ENCODE measurements at regions not wholly inside any gene's neighbourhood (a gene's known extent, or its start where the extent isn't known, plus 50 kb on each side); places are given as distances from the start of the nearest gene placed in this dataset.

DNA sequence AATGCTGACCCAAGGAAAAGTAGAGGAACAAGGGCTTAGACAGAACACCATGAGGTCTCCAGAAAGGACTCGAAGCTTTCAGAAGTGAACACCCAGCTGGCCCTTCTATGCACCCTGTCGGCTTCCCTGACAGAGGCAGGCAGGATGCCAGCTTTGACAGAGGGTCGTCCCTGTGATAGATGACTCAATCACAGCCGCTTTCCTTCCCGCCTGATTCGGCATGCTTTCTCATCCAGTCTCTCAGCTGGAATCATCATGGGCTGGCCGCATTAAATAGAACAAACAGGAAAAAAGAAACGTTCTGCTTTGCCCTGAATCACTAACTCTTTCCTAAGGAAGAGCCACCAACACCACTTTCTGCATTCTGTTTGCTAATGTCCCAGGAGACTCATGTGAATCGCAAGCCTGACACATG, 140.3 kb upstream of the RAB12 start:
- H3K9me3 ChIP-seq (ENCODE audit: control insufficient read depth in 1 of 2, insufficient read depth in 1 of 2, low read depth in 1 of 2, low read length in 2 of 2) = no peaks in the 10 kb centered on the region
- no TSS peak for BruUV-seq (replicated peaks)
- POLR2A ChIA-PET = no interaction called here
- no peak overlapping the region for H3K9ac ChIP-seq (ENCODE audit: low read length)
- intact Hi-C loops (cut with micrococcal nuclease) = no loop called here
- H3K4me3 ChIP-seq (replicated peaks in 1 of 2; ENCODE audit: low read depth in 1 of 2, low read length in 2 of 2) = no peak overlapping the region
- H3K27me3 ChIP-seq (ENCODE audit: insufficient read depth, low read length) = peaks cover 16% of the 10 kb centered on the region
- no peaks in the 10 kb centered on the region for H3K79me2 ChIP-seq (ENCODE audit: insufficient read depth, low read length)
- CTCF ChIA-PET = interaction anchor here (1.8 kb wide), 1 partner anchor 10 kb away, joined by 7 read pairs; no protein-coding TSS in a partner anchor
- TF ChIP-seq, protein P1, sequence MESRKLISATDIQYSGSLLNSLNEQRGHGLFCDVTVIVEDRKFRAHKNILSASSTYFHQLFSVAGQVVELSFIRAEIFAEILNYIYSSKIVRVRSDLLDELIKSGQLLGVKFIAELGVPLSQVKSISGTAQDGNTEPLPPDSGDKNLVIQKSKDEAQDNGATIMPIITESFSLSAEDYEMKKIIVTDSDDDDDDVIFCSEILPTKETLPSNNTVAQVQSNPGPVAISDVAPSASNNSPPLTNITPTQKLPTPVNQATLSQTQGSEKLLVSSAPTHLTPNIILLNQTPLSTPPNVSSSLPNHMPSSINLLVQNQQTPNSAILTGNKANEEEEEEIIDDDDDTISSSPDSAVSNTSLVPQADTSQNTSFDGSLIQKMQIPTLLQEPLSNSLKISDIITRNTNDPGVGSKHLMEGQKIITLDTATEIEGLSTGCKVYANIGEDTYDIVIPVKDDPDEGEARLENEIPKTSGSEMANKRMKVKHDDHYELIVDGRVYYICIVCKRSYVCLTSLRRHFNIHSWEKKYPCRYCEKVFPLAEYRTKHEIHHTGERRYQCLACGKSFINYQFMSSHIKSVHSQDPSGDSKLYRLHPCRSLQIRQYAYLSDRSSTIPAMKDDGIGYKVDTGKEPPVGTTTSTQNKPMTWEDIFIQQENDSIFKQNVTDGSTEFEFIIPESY (IDR thresholded peaks at IDR 0.05; ENCODE audit: extremely low read depth, insufficient replicate concordance, low read length) = no peak
- TF ChIP-seq, protein P2, sequence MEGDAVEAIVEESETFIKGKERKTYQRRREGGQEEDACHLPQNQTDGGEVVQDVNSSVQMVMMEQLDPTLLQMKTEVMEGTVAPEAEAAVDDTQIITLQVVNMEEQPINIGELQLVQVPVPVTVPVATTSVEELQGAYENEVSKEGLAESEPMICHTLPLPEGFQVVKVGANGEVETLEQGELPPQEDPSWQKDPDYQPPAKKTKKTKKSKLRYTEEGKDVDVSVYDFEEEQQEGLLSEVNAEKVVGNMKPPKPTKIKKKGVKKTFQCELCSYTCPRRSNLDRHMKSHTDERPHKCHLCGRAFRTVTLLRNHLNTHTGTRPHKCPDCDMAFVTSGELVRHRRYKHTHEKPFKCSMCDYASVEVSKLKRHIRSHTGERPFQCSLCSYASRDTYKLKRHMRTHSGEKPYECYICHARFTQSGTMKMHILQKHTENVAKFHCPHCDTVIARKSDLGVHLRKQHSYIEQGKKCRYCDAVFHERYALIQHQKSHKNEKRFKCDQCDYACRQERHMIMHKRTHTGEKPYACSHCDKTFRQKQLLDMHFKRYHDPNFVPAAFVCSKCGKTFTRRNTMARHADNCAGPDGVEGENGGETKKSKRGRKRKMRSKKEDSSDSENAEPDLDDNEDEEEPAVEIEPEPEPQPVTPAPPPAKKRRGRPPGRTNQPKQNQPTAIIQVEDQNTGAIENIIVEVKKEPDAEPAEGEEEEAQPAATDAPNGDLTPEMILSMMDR (IDR thresholded peaks at IDR 0.05 in 2 of 3, conservative IDR thresholded peaks at IDR 0.05 in 1 of 3; ENCODE audit: borderline replicate concordance in 1 of 3, insufficient read depth in 1 of 3, low read depth in 2 of 3, low read length in 2 of 3) = no peak
- TF ChIP-seq ATF3 (IDR thresholded peaks at IDR 0.05) (no peak), JUND (IDR thresholded peaks at IDR 0.05) (no peak), ZFX (IDR thresholded peaks at IDR 0.05) (no peak), CEBPB (IDR thresholded peaks at IDR 0.05; ENCODE audit: low read depth) (no peak), YY1 (IDR thresholded peaks at IDR 0.05; ENCODE audit: extremely low read depth, insufficient replicate concordance, low read depth, low read length) (no peak), POLR2A (IDR thresholded peaks at IDR 0.05; ENCODE audit: borderline replicate concordance, extremely low read depth, insufficient read depth, insufficient read length) (no peak), SIN3A (IDR thresholded peaks at IDR 0.05; ENCODE audit: low read depth) (no peak), SP1 (IDR thresholded peaks at IDR 0.05; ENCODE audit: low read depth) (no peak), ELF1 (IDR thresholded peaks at IDR 0.05; ENCODE audit: borderline replicate concordance, low read depth) (no peak), TCF7L2 (IDR thresholded peaks at IDR 0.05; ENCODE audit: borderline replicate concordance, extremely low read depth, insufficient read depth, insufficient read length) (no peak), EZH2 (IDR thresholded peaks at IDR 0.05) (no peak)
- no peak overlapping the region for H3K27ac ChIP-seq (ENCODE audit: low read depth, low read length)
- RAD21 ChIA-PET (ENCODE audit: low non-redundant PET in 1 of 2, low total read pairs in 2 of 2, uncharacterized antibody in 2 of 2, unreplicated experiment in 2 of 2) = no interaction called here
- DNase-seq (ENCODE audit: low read depth, low spot score) = no peak
- H3K9me2 ChIP-seq (ENCODE audit: insufficient read depth) = no peaks in the 10 kb centered on the region
- no peak overlapping the region for H2AFZ ChIP-seq (ENCODE audit: low read depth, low read length, poor library complexity, severe bottlenecking)
- H3K4me1 ChIP-seq (ENCODE audit: control insufficient read depth in 1 of 2, insufficient read depth in 2 of 2, low read length in 2 of 2) = no peaks in the 10 kb centered on the region
- no peaks in the 10 kb centered on the region for H3K36me3 ChIP-seq (ENCODE audit: control insufficient read depth in 1 of 2, insufficient read depth in 2 of 2, low read length in 2 of 2)
- no peak for ATAC-seq
- no peaks in the 10 kb centered on the region for H4K20me1 ChIP-seq (ENCODE audit: insufficient read depth)
- H3K4me2 ChIP-seq (ENCODE audit: low read length) = no peak overlapping the region
